Neural cell (in vitro differentiated cells): ENCODE measurements at regions not wholly inside any gene's neighbourhood (a gene's known extent, or its start where the extent isn't known, plus 50 kb on each side); places are given as distances from the start of the nearest gene placed in this dataset.

ENCODE experiments used
- H2AFZ ChIP-seq: fragments of 200-600, 300-800 bp; sonication (generic), shearing (Covaris generic); 2 replicates; pipeline ENCODE4 v1.6.0; 2014; ENCODE audit warnings: low read depth, mild to moderate bottlenecking, antibody characterized with exemption, low read length, moderate library complexity
- H3F3A ChIP-seq: fragments of 200-600 bp; shearing (Covaris generic); 2 replicates; pipeline ENCODE4 v1.6.1; 2016; ENCODE audit warnings: mild to moderate bottlenecking, moderate library complexity, mixed read lengths, antibody characterized with exemption, low read length; ENCODE audit not compliant: insufficient read depth, poor library complexity, severe bottlenecking
- H3K27ac ChIP-seq: fragments of 200-600, 300-800 bp; sonication (generic), shearing (Covaris generic); 2 replicates; pipeline ENCODE4 v1.5.1; 2014; ENCODE audit warnings: mild to moderate bottlenecking, low read length, moderate library complexity
- H3K27me3 ChIP-seq: fragments of 300-800, 200-600 bp; sonication (generic), shearing (Covaris generic); 2 replicates; pipeline ENCODE4 v1.6.0; 2014; ENCODE audit warnings: mild to moderate bottlenecking, low read depth, low read length, moderate library complexity; ENCODE audit not compliant: insufficient read depth
- H3K36me3 ChIP-seq: fragments of 300-800, 200-600 bp; sonication (generic), shearing (Covaris generic); 2 replicates; pipeline ENCODE4 v1.5.1; 2014; ENCODE audit warnings: mild to moderate bottlenecking, antibody characterized with exemption, low read length, moderate library complexity; ENCODE audit not compliant: insufficient read depth
- H3K4me2 ChIP-seq: fragments of 300-800, 200-600 bp; sonication (generic), shearing (Covaris generic); 2 replicates; pipeline ENCODE4 v1.6.0; 2014; ENCODE audit warnings: mild to moderate bottlenecking, low read length
- H3K4me3 ChIP-seq: fragments of 300-800, 200-600 bp; sonication (generic), shearing (Covaris generic); 2 replicates; pipeline ENCODE4 v1.5.1; 2014; ENCODE audit warnings: mild to moderate bottlenecking, low read length, moderate library complexity
- H3K79me2 ChIP-seq: fragments of 200-600 bp; shearing (Covaris generic); replicated peaks from 2 replicates; pipeline ENCODE4 v1.6.0; 2014; ENCODE audit warnings: mild to moderate bottlenecking, low read length, moderate library complexity; ENCODE audit not compliant: insufficient read depth
- H3K9ac ChIP-seq: fragments of 300-800, 200-600 bp; sonication (generic), shearing (Covaris generic); 2 replicates; pipeline ENCODE4 v1.6.1; 2016; ENCODE audit warnings: mild to moderate bottlenecking, low read length, mixed read lengths
- H3K9me2 ChIP-seq: fragments of 200-600 bp; shearing (Covaris generic); 2 replicates; pipeline ENCODE4 v1.6.1; 2016; ENCODE audit warnings: mild to moderate bottlenecking, low read length, mixed read lengths; ENCODE audit not compliant: insufficient read depth
- H3K9me3 ChIP-seq: fragments of 200-600, 300-800 bp; sonication (generic), shearing (Covaris generic); 2 replicates; pipeline ENCODE4 v1.6.1; 2016; ENCODE audit warnings: mild to moderate bottlenecking, mixed run types, low read length, moderate library complexity, mixed read lengths
- H4K20me1 ChIP-seq: fragments of 200-600 bp; shearing (Covaris generic); 2 replicates; pipeline ENCODE4 v1.6.1; 2016; ENCODE audit warnings: mild to moderate bottlenecking, mixed run types; ENCODE audit not compliant: insufficient read depth
- CTCF ChIP-seq: fragments of 450-650 bp; IDR thresholded peaks from 2 replicates; pipeline ENCODE4 v1.5.1; 2014; ENCODE audit warnings: antibody characterized with exemption, mild to moderate bottlenecking, moderate library complexity; ENCODE audit not compliant: poor library complexity, severe bottlenecking
- EP300 ChIP-seq: fragments of 450-650 bp; conservative IDR thresholded peaks from 2 replicates; pipeline ENCODE4 v1.6.1; 2014; ENCODE audit warnings: antibody characterized with exemption, mild to moderate bottlenecking, moderate library complexity; ENCODE audit not compliant: poor library complexity, severe bottlenecking
- EZH2 ChIP-seq: fragments of 200-600, 300-800 bp; shearing (Covaris generic), sonication (generic); IDR thresholded peaks from 2 replicates; pipeline ENCODE4 v1.6.1; 2014; ENCODE audit warnings: antibody characterized with exemption, low read length, borderline replicate concordance, mild to moderate bottlenecking; ENCODE audit not compliant: insufficient read depth, poor library complexity, severe bottlenecking
- MXI1 ChIP-seq: fragments of 450-650 bp; conservative IDR thresholded peaks from 2 replicates; pipeline ENCODE4 v1.6.1; 2014; ENCODE audit warnings: antibody characterized with exemption, mild to moderate bottlenecking; ENCODE audit not compliant: poor library complexity, severe bottlenecking
- POLR2AphosphoS5 ChIP-seq: IDR thresholded peaks from 2 replicates; pipeline ENCODE4 v1.6.1; 2012
- RAD21 ChIP-seq: fragments of 450-650 bp; conservative IDR thresholded peaks from 2 replicates; pipeline ENCODE4 v1.6.1; 2014; ENCODE audit warnings: antibody characterized with exemption, mild to moderate bottlenecking, moderate library complexity
- REST ChIP-seq: IDR thresholded peaks from 2 replicates; pipeline ENCODE4 v1.6.1; 2012; ENCODE audit warnings: borderline replicate concordance
- SMC3 ChIP-seq: fragments of 450-650 bp; conservative IDR thresholded peaks from 2 replicates; pipeline ENCODE4 v1.6.1; 2014; ENCODE audit warnings: antibody characterized with exemption, mild to moderate bottlenecking, moderate library complexity; ENCODE audit not compliant: poor library complexity
- TAF1 ChIP-seq: IDR thresholded peaks from 2 replicates; pipeline ENCODE4 v1.6.1; 2012; ENCODE audit warnings: low read depth

- H3K9me2 ChIP-seq, result no peaks in the 10 kb centered on the region
- H3K36me3 ChIP-seq, result no peaks in the 10 kb centered on the region
- no peaks in the 10 kb centered on the region for H4K20me1 ChIP-seq
- H2AFZ ChIP-seq, result no peak overlapping the region
- H3K27ac ChIP-seq, result no peak overlapping the region
- no peaks in the 10 kb centered on the region for H3K27me3 ChIP-seq
- no peak overlapping the region for H3K9ac ChIP-seq
- H3K9me3 ChIP-seq, result no peaks in the 10 kb centered on the region
- H3K4me3 ChIP-seq, result no peak overlapping the region
- no peak for TF ChIP-seq TAF1
- no peaks in the 10 kb centered on the region for H3F3A ChIP-seq
- no peak overlapping the region for H3K4me2 ChIP-seq
- H3K79me2 ChIP-seq, result no peaks in the 10 kb centered on the region
These were observed 272.7 kb downstream of the SS18 start for GRCh38 chr18:25817546-25818237.

- TF ChIP-seq EP300, result no peak
- TF ChIP-seq RAD21, result no peak
- no peak for TF ChIP-seq MXI1
- TF ChIP-seq EZH2, result no peak
- no peak for TF ChIP-seq REST
- TF ChIP-seq CTCF, result no peak
- no peak for TF ChIP-seq TAF1
- no peak for TF ChIP-seq SMC3
- no peak for TF ChIP-seq POLR2AphosphoS5
- peak overlapping the region; percentile 41 for H3K4me3 ChIP-seq
These were observed 274.8 kb downstream of the SS18 start for GRCh38 chr18:25815659-25816058.

More at GRCh38 chr18:25815659-25816058, 274.8 kb downstream of the SS18 start:
- no peaks in the 10 kb centered on the region for H3K9me3 ChIP-seq
- H3K79me2 ChIP-seq, result no peaks in the 10 kb centered on the region
- no peaks in the 10 kb centered on the region for H3K27me3 ChIP-seq
- H3F3A ChIP-seq, result no peaks in the 10 kb centered on the region
- no peaks in the 10 kb centered on the region for H3K9me2 ChIP-seq
- peak overlapping the region; percentile 54 for H3K27ac ChIP-seq
- H3K9ac ChIP-seq, result peak overlapping the region; percentile 30
- H2AFZ ChIP-seq, result peak overlapping the region; percentile 44
- peak overlapping the region; percentile 46 for H3K4me2 ChIP-seq
- H4K20me1 ChIP-seq, result no peaks in the 10 kb centered on the region
- no peaks in the 10 kb centered on the region for H3K36me3 ChIP-seq
